Transverse colon (tissue), 4 donors: ENCODE measurements at regions not wholly inside any gene's neighbourhood (a gene's known extent, or its start where the extent isn't known, plus 50 kb on each side); places are given as distances from the start of the nearest gene placed in this dataset.

ENCODE experiments used
- DNase-seq: peaks from one replicate; pipeline ENCODE4 v3.0.0-alpha.2; 2019
- H3K27ac ChIP-seq, 4 donors: fragments of 200-600 bp; sonication (generic); 2 replicates each; pipeline ENCODE4 v1.5.1; 2016 to 2018; ENCODE audit warnings: inconsistent platforms in 4 of 4
- H3K27me3 ChIP-seq: fragments of 200-600 bp; sonication (generic); 2 replicates; pipeline ENCODE4 v1.5.1; 2017; ENCODE audit warnings: inconsistent platforms
- H3K36me3 ChIP-seq, 4 donors: fragments of 200-600 bp; sonication (generic); 2 replicates each; pipeline ENCODE4 v1.5.1; 2017 to 2019; ENCODE audit warnings: inconsistent platforms in 4 of 4
- H3K4me1 ChIP-seq, 4 donors: fragments of 200-600 bp; sonication (generic); 2 replicates each; pipeline ENCODE4 v1.5.1; 2017 to 2020; ENCODE audit warnings: inconsistent platforms in 4 of 4
- H3K4me3 ChIP-seq, 4 donors: fragments of 200-600 bp; sonication (generic); 1 replicate in 1 of 4; 2 replicates in 3 of 4; pipeline versions ENCODE4 v1.5.1 to v1.6.1; 2017 to 2019; ENCODE audit warnings: inconsistent platforms in 4 of 4
- H3K9me3 ChIP-seq, 2 donors: fragments of 200-600 bp; sonication (generic); 2 replicates each; pipeline ENCODE4 v1.5.1; 2017 to 2019; ENCODE audit warnings: inconsistent platforms in 2 of 2
- CTCF ChIP-seq, 5 experiments: fragments of 200-600 bp in 3 of 5; fragments of 450-650 bp in 2 of 5; sonication (generic) in 3 of 5; IDR thresholded peaks; 1 replicate in 2 of 5; 2 replicates in 3 of 5; pipeline ENCODE4 v1.5.1; 2016 to 2017; ENCODE audit warnings: antibody characterized with exemption in 5 of 5, inconsistent platforms in 3 of 5, mild to moderate bottlenecking in 2 of 5, moderate library complexity in 1 of 5
- EP300 ChIP-seq: sonication (generic); formaldehyde crosslinking; IDR thresholded peaks from one replicate; pipeline ENCODE4 v1.6.1; 2017; ENCODE audit warnings: antibody characterized with exemption, low read depth
- POLR2A ChIP-seq: fragments of 450-650 bp; IDR thresholded peaks from one replicate; pipeline ENCODE4 v1.6.1; 2016; ENCODE audit warnings: antibody characterized with exemption, mild to moderate bottlenecking, moderate library complexity
- POLR2AphosphoS5 ChIP-seq, 3 donors: sonication (generic); formaldehyde crosslinking; IDR thresholded peaks; one replicate each; pipeline ENCODE4 v1.6.1; 2016; ENCODE audit warnings: antibody characterized with exemption in 3 of 3
- WGBS, 2 donors: methylation state at CpG; one replicate each; pipeline ENCODE4 v1.1.5; 2018; ENCODE audit warnings: low coverage in 1 of 2; 5-methylcytosine and 5-hydroxymethylcytosine counted together
- in situ Hi-C, 4 donors: fragments of 200-750 bp; cut with MboI; loops; one replicate each; pipeline versions ENCODE4 v1.15.0 to v1.15.1; 2017; ENCODE audit warnings: low sequenced_read_pairs in 3 of 4, low pct_ligation_motif_present in 1 of 4, low pct_unique_long_range_greater_than_20kb in 1 of 4
- intact Hi-C: fragments of 100-400 bp; cut with DNase I; formaldehyde crosslinking; loops from one replicate; pipeline ENCODE4 v1.15.1; 2023; ENCODE audit warnings: low total_unique reads

DNA sequence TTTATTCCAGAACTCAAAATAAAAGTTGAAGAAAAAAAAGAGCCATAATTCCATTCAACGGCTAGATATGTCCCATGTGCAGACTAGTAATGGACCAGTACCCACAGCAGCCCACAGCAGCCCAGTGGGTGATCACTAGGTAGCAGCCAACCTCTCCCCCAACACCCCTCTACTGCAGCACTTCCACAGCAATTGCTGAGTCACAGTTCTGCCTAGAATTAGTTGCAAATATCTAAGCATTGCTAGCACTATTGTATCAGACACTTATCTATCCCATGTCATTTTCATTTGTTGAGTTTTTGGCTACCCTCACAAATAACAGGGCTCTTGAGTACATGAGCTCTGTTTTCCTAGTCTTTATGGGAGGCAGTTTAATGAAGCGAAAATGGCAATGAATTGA lies 258.7 kb downstream of the RAP2A start:
- WGBS, 2 donors: 75 to 83% methylated on average over 1 to 2 of the region's 2 CpGs
- TF ChIP-seq EP300: no peak
- Histone ChIP-seq H3K36me3 (no peaks in the 10 kb centered on the region), H3K27ac (no peak overlapping the region), H3K4me3 (no peak overlapping the region), H3K27me3 (no peaks in the 10 kb centered on the region), H3K9me3 (no peaks in the 10 kb centered on the region), H3K4me1 (no peaks in the 10 kb centered on the region)
- in situ Hi-C loops (no loop called here), intact Hi-C loops (no loop called here)
- DNase-seq: no peak

- 68 to 92% methylated on average over 6 of the region's 6 CpGs for WGBS, 2 donors
- intact Hi-C loops: no loop called here
- in situ Hi-C loops: no loop called here
Observed at GRCh38 chr13:97695684-97696083, 257.8 kb upstream of the IPO5 start.

GRCh38 chr13:97696921-97697320 lies 256.6 kb upstream of the IPO5 start:
- Histone ChIP-seq H3K27ac (no peak overlapping the region), H3K4me3 (no peak overlapping the region), H3K36me3 (no peaks in the 10 kb centered on the region), H3K4me1 (no peaks in the 10 kb centered on the region), H3K9me3 (no peaks in the 10 kb centered on the region), H3K27me3 (no peaks in the 10 kb centered on the region)
- in situ Hi-C loops (no loop called here), intact Hi-C loops (no loop called here)
- WGBS, 2 donors: 46 to 82% methylated on average over 2 of the region's 2 CpGs
- TF ChIP-seq CTCF (IDR thresholded peaks at IDR 0.05) (no peak), EP300 (no peak), POLR2A (no peak), POLR2AphosphoS5 (IDR thresholded peaks at IDR 0.05) (no peak)
- no peak for DNase-seq

More at GRCh38 chr13:97695684-97696083, 257.8 kb upstream of the IPO5 start:
- H3K36me3 ChIP-seq: no peaks in the 10 kb centered on the region
- no peaks in the 10 kb centered on the region for H3K4me1 ChIP-seq
- H3K27ac ChIP-seq: no peak overlapping the region
- H3K27me3 ChIP-seq: no peaks in the 10 kb centered on the region
- TF ChIP-seq POLR2AphosphoS5 (IDR thresholded peaks at IDR 0.05): no peak
- TF ChIP-seq POLR2A: no peak
- no peak for TF ChIP-seq EP300
- no peaks in the 10 kb centered on the region for H3K9me3 ChIP-seq
- no peak overlapping the region for H3K4me3 ChIP-seq
- no peak for DNase-seq

DNA sequence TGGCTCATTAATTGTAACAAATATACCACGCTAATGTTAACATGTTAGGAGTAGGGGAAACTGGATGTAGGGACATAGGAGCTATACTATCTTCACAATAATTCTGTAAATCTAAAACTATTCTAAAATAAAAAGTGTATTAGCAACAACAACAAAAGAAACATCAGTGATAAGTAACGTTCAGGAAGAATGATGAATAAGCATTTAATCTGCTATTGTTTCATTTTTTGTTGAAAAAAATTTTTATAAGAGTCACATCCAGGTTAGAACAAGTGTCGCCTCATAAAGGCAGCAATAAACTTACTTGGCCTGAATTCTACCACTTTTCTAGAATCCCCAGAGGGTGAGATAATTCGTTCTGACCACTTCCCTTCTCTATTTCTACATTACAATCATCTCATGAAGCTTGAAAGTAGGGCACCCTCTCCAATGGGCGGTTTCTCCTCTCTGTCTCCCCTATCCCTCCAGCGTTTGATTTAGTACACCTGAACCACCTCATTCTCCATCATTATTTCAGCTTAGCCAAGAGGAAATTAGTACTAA lies 253.1 kb upstream of the IPO5 start:
- in situ Hi-C loops (no loop called here), intact Hi-C loops (no loop called here)
- H3K27me3 ChIP-seq: no peaks in the 10 kb centered on the region
- no peaks in the 10 kb centered on the region for H3K9me3 ChIP-seq
- DNase-seq: no peak
- WGBS, 2 donors: 66 to 73% methylated on average over 6 of the region's 6 CpGs
- no peak overlapping the region for H3K4me3 ChIP-seq
- no peaks in the 10 kb centered on the region for H3K4me1 ChIP-seq
- TF ChIP-seq EP300 (no peak), POLR2A (no peak), POLR2AphosphoS5 (IDR thresholded peaks at IDR 0.05) (no peak)
- no peaks in the 10 kb centered on the region for H3K36me3 ChIP-seq
- H3K27ac ChIP-seq: no peak overlapping the region

DNA sequence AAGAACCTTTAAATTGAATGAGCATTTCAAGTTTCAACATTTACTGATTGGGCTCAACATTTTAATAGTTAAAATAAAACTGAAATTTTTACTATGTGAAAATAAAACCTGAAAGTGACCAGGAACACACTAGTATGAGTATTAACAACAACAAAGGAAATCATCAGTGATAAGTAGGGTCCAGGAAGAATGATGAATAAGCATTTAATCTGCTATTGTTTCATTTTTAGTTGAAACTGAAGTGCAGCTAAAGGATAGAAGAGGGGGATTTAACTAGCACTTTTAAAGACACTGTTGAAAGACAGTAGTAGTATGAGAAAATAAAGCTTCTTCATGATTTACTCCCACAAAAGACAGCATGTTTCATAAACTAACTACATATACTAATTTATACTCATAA lies 250.9 kb upstream of the IPO5 start:
- no peaks in the 10 kb centered on the region for H3K27me3 ChIP-seq
- H3K4me3 ChIP-seq: no peak overlapping the region
- intact Hi-C loops (no loop called here), in situ Hi-C loops (no loop called here)
- H3K9me3 ChIP-seq: no peaks in the 10 kb centered on the region
- TF ChIP-seq CTCF (IDR thresholded peaks at IDR 0.05): no peak
- TF ChIP-seq POLR2AphosphoS5 (IDR thresholded peaks at IDR 0.05): no peak
- no peak for TF ChIP-seq EP300
- TF ChIP-seq POLR2A: no peak
- H3K4me1 ChIP-seq: no peaks in the 10 kb centered on the region
- no peak overlapping the region for H3K27ac ChIP-seq
- H3K36me3 ChIP-seq: no peaks in the 10 kb centered on the region
- no peak for DNase-seq

DNA sequence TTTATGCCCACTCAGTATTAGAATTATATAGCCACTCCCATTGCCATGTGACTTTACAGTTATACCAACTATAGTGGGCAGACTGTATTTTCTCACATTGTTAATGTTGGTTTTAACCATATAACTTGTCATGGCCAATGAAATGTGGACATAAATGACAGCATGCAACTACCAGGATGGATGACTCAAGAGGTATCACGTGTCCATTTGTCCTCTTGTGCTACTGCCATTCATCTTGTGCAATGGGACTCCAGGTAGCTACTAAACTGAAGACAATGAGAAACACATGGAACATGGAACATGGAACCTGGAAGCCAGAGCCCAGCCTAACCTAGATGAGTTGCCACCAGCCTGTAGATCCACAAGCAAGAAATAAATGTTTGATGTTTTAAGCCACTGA lies 242.7 kb upstream of the IPO5 start:
- WGBS, 2 donors: 29 to 63% methylated on average over 1 of the region's 1 CpG
- Histone ChIP-seq H3K4me3 (no peak overlapping the region), H3K9me3 (peaks cover 0 to 4% of the 10 kb centered on the region in 2 donors), H3K4me1 (no peaks in the 10 kb centered on the region), H3K27me3 (no peaks in the 10 kb centered on the region), H3K27ac (no peak overlapping the region), H3K36me3 (no peaks in the 10 kb centered on the region)
- no peak for DNase-seq
- TF ChIP-seq EP300 (no peak), POLR2A (no peak), POLR2AphosphoS5 (IDR thresholded peaks at IDR 0.05) (no peak)
- in situ Hi-C loops: no loop called here
- intact Hi-C loops: no loop called here
